ENCODE measurements at regions not wholly inside any gene's neighbourhood (a gene's known extent, or its start where the extent isn't known, plus 50 kb on each side); places are given as distances from the start of the nearest gene placed in this dataset.

GRCh38 chr13:62040078-62040477 lies 624.4 kb upstream of the PCDH20 start:
- TF ChIP-seq GATA2 (IDR thresholded peaks at IDR 0.05; ENCODE audit: low read depth, low read length) (no peak), GATA3 (IDR thresholded peaks at IDR 0.05; ENCODE audit: low read depth, low read length) (no peak)
